GM12873 (cell line): ENCODE measurements at regions not wholly inside any gene's neighbourhood (a gene's known extent, or its start where the extent isn't known, plus 50 kb on each side); places are given as distances from the start of the nearest gene placed in this dataset.

ENCODE experiments used
- CTCF ChIP-seq: IDR thresholded peaks from 2 replicates; pipeline ENCODE4 v1.5.1; 2012; ENCODE audit warnings: low read depth, mild to moderate bottlenecking, moderate library complexity, low read length, control low read depth; ENCODE audit not compliant: insufficient read depth; ENCODE audit errors: missing control alignments

GRCh38 chr2:88811681-88812080, 120.2 kb downstream of the RPIA start:
- TF ChIP-seq CTCF = no peak

GRCh38 chr2:88813612-88814011, 122.1 kb downstream of the RPIA start:
- no peak for TF ChIP-seq CTCF

GRCh38 chr2:88815282-88815681, 123.8 kb downstream of the RPIA start:
- no peak for TF ChIP-seq CTCF

GRCh38 chr2:88815697-88816096, 124.2 kb downstream of the RPIA start:
- TF ChIP-seq CTCF = no peak

- no peak for TF ChIP-seq CTCF
These were observed 126.9 kb downstream of the RPIA start for GRCh38 chr2:88818381-88818780.

- TF ChIP-seq CTCF = no peak
These were observed 133.5 kb downstream of the RPIA start for GRCh38 chr2:88824951-88825350.

GRCh38 chr2:88826399-88826798, 134.9 kb downstream of the RPIA start:
- TF ChIP-seq CTCF = no peak
